Sigmoid colon (tissue), 4 donors: ENCODE measurements at regions not wholly inside any gene's neighbourhood (a gene's known extent, or its start where the extent isn't known, plus 50 kb on each side); places are given as distances from the start of the nearest gene placed in this dataset.

Source experiments
- CTCF ChIP-seq, 4 experiments: fragments of 450-650 bp in 3 of 4; fragments of 200-600 bp in 1 of 4; IDR thresholded peaks; one replicate each; pipeline ENCODE4 v1.5.1; 2016 to 2019; ENCODE audit warnings: antibody characterized with exemption in 4 of 4, mild to moderate bottlenecking in 3 of 4, moderate library complexity in 2 of 4
- POLR2AphosphoS5 ChIP-seq, 4 donors: sonication (generic); formaldehyde crosslinking; IDR thresholded peaks; one replicate each; pipeline ENCODE4 v1.6.1; 2017; ENCODE audit warnings: antibody characterized with exemption in 4 of 4

DNA sequence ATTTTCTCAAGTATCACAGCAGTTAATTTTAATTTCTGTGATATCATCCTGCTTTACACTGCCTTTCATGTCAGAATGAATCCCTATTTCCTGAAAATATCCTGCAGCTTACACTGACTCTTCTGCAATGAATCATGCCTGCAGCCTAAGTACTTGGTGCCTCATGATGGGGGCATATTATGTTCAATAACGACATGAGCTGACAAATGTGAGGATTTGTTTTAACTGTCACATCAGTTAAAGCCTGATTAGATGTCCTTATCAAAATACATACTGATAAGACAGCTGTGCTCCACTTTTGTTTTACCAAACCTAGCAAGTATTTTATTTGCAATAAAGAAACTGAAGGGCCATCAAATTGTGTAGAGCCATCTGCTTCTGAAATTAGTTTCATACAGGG lies 359.9 kb upstream of the AGA start:
- TF ChIP-seq CTCF (IDR thresholded peaks at IDR 0.05) (no peak), POLR2AphosphoS5 (IDR thresholded peaks at IDR 0.05) (no peak)
